C4-2B (cell line): ENCODE measurements at regions not wholly inside any gene's neighbourhood (a gene's known extent, or its start where the extent isn't known, plus 50 kb on each side); places are given as distances from the start of the nearest gene placed in this dataset.

Source experiments
- CTCF ChIP-seq: fragments of 450-650 bp; conservative IDR thresholded peaks from 2 replicates; pipeline ENCODE4 v1.5.1; 2017; ENCODE audit warnings: mild to moderate bottlenecking
- ZFX ChIP-seq: fragments of 450-650 bp; IDR thresholded peaks from 2 replicates; pipeline ENCODE4 v1.6.1; 2017

DNA sequence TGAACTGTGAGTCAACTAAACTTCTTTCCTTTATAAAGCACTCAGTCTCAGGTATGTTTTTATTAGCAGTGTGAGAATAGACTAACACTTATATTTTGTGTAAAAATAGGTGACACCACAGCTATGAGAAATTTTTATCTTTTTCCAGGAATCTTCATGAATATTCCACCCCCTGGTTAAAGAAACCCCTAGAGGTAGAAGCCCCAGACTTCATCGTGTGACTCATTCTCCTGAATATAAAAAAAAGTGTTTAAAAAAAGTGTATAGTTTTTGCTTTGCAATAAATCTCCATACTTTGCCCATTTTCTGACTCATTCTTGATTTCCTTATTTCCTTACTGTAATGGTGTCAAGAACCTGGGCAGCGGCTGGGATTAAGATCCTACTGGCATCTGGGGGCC lies 667.6 kb upstream of the CELF2 start:
- TF ChIP-seq CTCF (no peak), ZFX (no peak)
